Body of pancreas (tissue), 4 donors: ENCODE measurements at regions not wholly inside any gene's neighbourhood (a gene's known extent, or its start where the extent isn't known, plus 50 kb on each side); places are given as distances from the start of the nearest gene placed in this dataset.

Source experiments
- CTCF ChIP-seq, 7 experiments: fragments of 450-650 bp in 4 of 7; fragments of 200-600 bp in 3 of 7; sonication (generic) in 3 of 7; IDR thresholded peaks; one replicate each; pipeline ENCODE4 v1.5.1; 2016 to 2019; ENCODE audit warnings: antibody characterized with exemption in 7 of 7
- POLR2A ChIP-seq, 3 donors: fragments of 450-650 bp; IDR thresholded peaks; one replicate each; pipeline ENCODE4 v1.6.1; 2016; ENCODE audit warnings: antibody characterized with exemption in 3 of 3, mild to moderate bottlenecking in 2 of 3

GRCh38 chr3:78029775-78030174 is 989.9 kb downstream of the ROBO2 start:
- TF ChIP-seq CTCF (IDR thresholded peaks at IDR 0.05) = no peak
- TF ChIP-seq POLR2A (IDR thresholded peaks at IDR 0.05) = no peak
